Stimulated activated CD4-positive, alpha-beta T cell treated with anti-CD3 and anti-CD28 coated beads, Interleukin-1b, Interleukin-23, amount 100 ng/mL, for 48 hours (primary cell): ENCODE measurements at regions not wholly inside any gene's neighbourhood (a gene's known extent, or its start where the extent isn't known, plus 50 kb on each side); places are given as distances from the start of the nearest gene placed in this dataset.
A peak's percentile ranks its signal among the peaks of the same experiment; 100 is the strongest.
"Not testable (repeated sequence)": the region's sequence is repeated elsewhere in the genome, so short reads cannot be mapped to it uniquely, and the experiment has no call there.

ENCODE experiments used
- DNase-seq: peaks from one replicate; pipeline ENCODE4 v3.0.0-alpha.2; 2020

GRCh38 chr3:124043023-124043422 is 51.1 kb upstream of the ROPN1 start:
- no peak for DNase-seq

DNA sequence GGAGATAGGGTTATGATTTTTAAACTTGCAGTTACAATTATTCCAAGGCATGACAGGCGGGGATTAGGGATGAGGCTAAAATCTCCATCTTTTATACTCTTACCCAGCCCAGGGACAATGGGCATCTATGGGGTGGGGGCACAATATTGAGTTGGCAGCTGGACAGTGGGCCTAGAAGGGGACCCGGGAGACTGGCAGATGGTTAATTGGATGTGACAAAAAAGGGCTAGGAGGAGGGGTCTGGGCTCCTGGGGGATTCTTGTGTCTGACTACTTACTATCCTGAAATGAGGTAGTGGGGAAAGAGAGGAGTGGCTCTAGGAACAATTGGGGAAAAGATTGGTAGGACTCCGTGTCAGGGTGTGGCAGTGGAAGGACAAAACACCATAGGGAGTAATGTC is 53.0 kb upstream of the ROPN1 start:
- DNase-seq: no peak

GRCh38 chr3:124048967-124049798 is 57.3 kb upstream of the ROPN1 start:
- DNase-seq: no peak

GRCh38 chr3:124051636-124052035 is 59.7 kb upstream of the ROPN1 start:
- DNase-seq: no peak

DNA sequence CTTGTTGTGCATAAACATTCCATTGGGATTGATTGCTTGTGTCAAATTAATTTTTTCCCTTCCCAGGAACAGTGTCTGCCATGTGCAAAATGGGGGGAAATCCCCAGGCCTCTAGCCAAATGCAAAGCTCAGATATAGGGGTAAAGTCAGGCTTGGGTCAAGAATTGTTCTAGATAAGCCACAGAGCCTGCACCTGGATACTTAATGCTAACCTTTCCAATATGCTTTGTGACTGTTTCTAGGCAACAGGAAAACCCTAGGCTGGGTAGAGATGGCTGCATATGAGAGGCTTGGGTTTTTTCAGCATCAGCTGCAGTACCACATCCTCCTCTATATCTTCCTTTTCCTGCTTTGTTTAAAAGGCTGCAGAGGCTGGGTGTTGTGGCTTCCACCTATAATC is 61.9 kb upstream of the ROPN1 start:
- DNase-seq: no peak

- DNase-seq: no peak
Observed at GRCh38 chr3:124056846-124057245, 64.9 kb upstream of the ROPN1 start.

DNA sequence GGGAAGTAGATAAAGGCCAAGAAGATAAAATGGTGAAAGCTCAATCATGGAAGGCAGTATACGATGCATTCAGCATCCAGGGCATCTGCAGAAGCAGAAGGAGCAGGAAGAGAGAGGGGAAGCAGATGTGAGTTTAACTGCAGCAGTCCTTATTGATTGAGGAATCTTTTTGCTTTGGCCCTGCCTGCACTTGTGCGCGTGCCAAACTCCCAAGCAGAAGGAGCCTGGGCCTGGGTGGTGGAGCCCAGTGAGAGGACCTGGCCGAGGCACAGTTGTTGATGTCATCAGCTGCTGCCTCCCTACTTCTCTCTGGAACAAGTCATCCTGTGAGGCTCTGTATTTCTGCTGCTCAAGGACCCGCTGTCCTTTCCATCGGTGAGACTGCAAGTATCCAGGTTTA is 65.5 kb upstream of the ROPN1 start:
- no peak for DNase-seq

GRCh38 chr3:124059580-124059979 is 67.7 kb upstream of the ROPN1 start:
- DNase-seq: no peak

GRCh38 chr3:124063197-124063909 is 71.4 kb upstream of the ROPN1 start:
- no peak for DNase-seq

DNA sequence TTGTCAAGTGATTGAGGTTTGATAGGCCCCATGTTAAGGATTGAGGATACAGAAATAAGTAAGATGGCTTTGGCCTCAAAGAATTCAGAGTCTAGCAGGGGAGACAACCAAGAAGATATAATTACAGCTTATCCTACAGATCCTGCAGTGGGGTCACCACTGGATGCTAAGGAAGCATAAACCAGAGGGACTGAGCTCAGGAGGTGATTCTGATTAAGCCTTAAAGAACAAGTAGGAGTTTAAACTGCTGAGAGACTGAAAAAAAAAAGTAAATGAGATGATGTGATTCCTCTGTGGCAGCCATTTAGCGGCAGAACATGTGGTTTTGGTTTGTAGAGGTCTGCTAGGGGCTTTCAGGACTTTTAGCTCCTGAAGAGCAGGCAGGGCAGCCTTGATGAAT is 72.1 kb upstream of the ROPN1 start:
- DNase-seq: no peak

GRCh38 chr3:124066543-124066942 is 74.6 kb upstream of the ROPN1 start:
- DNase-seq: not testable (repeated sequence)

DNA sequence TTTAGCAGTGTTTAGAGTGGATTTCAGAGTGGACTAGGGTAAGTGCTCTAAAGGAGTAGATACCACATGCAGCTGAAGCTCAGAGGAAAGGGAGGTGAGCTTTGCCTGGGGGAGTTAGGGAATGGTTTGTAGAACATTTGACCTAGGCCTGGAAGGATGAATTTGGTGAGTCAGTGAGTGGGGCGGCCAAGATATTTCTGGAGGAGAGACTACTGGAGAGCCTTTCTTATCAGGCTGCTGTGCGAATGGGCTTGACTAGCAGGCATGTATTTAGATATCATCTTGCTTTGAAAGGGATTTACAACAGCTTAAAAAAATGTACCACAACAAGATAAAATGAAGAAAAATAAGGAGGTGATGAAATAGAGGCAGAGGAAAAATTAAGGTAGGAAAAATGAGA is 77.8 kb upstream of the ROPN1 start:
- not testable (repeated sequence) for DNase-seq

- not testable (repeated sequence) for DNase-seq
Observed at GRCh38 chr3:124075090-124075489, 83.2 kb upstream of the ROPN1 start.

DNA sequence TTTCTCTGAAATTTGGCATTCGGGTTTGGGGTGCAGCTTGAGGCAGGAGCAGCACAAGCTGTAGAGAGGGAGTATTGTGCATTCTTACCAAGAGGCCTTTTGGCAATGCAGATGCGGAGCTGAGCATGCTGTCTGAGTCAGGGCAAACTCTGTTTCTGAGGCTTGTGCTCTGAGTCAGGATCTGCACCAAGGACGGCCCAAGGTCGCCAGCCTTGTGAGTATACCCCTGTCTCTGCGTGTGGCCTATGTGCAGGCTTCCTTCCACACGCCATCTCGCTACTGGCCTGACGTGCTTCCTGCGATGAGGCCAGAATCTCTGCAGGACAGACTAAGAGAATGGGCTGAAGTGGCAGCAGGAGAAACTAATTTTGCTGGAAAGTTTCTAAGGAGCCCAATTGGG is 83.8 kb upstream of the ROPN1 start:
- no peak for DNase-seq

GRCh38 chr3:124076235-124076634 is 84.3 kb upstream of the ROPN1 start:
- no peak for DNase-seq

- peak; percentile 4 for DNase-seq
Observed at GRCh38 chr3:124078953-124079911, 87.3 kb upstream of the ROPN1 start.

- DNase-seq: no peak
Observed at GRCh38 chr3:124079912-124080276, 88.0 kb upstream of the ROPN1 start.

DNA sequence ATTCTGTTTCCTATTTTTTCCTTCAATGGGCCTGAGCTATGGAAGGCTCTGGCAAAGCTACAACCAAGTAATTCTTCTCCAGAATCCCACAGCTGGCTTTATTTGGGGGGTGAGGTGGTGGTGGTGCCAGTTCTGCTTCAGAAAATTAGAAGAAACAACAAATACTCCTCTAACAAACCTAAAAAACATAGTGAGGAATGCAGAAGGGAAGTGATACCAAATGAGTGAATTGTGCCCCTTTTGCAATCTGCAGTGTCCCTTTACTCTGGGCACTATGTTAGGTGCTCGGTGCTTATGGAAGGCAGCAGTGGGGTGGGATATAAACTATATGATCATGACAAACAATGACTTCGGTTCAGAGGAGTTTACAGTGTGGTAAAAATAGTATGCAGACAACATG is 90.4 kb upstream of the ROPN1 start:
- DNase-seq: no peak

- DNase-seq: no peak
Observed at GRCh38 chr3:124084022-124084881, 92.3 kb upstream of the ROPN1 start.

DNA sequence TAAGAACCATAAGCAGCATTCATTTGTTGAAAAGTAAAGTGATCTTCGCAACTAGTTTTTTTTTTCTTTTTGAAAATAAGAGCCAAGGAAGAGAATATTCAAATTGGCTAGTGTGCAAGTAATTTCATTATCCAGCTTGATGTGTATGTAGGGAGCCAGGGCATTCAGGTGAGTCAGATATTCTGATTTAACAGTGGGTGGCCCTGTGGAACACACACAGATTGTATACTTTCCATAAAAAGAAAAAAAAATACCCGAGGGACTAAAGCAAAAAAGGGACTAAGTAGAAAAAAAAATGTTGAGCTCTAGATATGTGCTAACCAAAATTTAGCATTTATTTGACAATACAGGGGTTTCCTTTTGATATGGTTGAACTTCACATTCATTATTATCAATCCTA is 96.9 kb upstream of the ROPN1 start:
- no peak for DNase-seq

- no peak for DNase-seq
Observed at GRCh38 chr3:124089214-124089613, 97.3 kb upstream of the ROPN1 start.

DNA sequence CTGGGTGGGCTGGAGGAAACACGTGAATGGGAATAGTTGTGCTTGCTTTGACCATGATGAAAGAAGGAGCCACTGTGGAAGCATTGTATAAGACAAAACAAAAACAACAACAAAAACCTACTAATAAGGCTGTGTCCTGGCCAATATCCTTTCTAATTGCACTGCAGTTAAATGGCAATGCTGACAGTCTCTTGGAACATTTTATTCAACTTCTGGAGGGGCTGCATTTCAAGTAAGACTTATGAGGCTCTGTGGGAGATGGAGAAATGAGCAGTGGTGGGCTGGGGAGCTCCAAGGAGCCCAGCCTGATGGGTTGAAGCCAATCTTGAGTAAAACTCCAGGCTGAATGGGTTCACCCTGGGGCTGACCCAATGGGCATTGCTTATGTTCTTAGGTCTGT is 99.8 kb upstream of the ROPN1 start:
- no peak for DNase-seq
